Upper lobe of right lung (tissue), 1 donor: ENCODE measurements at regions not wholly inside any gene's neighbourhood (a gene's known extent, or its start where the extent isn't known, plus 50 kb on each side); places are given as distances from the start of the nearest gene placed in this dataset.

Experiments
- ATAC-seq: fragments of 200-7000 bp; cut with Tn5 transposase; one replicate; pipeline ENCODE4 v1.9.1; 2020; ENCODE audit warnings: mild to moderate bottlenecking, moderate library complexity
- DNase-seq: peaks from one replicate; pipeline ENCODE4 v3.0.0-alpha.2; 2020
- H3K27ac ChIP-seq: fragments of 200-600 bp; one replicate; pipeline ENCODE4 v1.8.0; 2022
- H3K27me3 ChIP-seq: fragments of 200-600 bp; one replicate; pipeline ENCODE4 v1.8.0; 2022; ENCODE audit warnings: mild to moderate bottlenecking
- H3K36me3 ChIP-seq: fragments of 200-600 bp; one replicate; pipeline ENCODE4 v1.8.0; 2022
- H3K4me1 ChIP-seq: fragments of 200-600 bp; one replicate; pipeline ENCODE4 v1.8.0; 2022
- H3K4me3 ChIP-seq: fragments of 200-600 bp; one replicate; pipeline ENCODE4 v1.8.0; 2022; ENCODE audit warnings: mild to moderate bottlenecking
- H3K9me3 ChIP-seq: fragments of 200-600 bp; one replicate; pipeline ENCODE4 v1.8.0; 2022
- CTCF ChIP-seq: fragments of 200-600 bp; IDR thresholded peaks from one replicate; pipeline ENCODE4 v1.8.0; 2022; ENCODE audit warnings: antibody characterized with exemption
- intact Hi-C: fragments of 100-400 bp; cut with DNase I; formaldehyde crosslinking; loops from one replicate; pipeline ENCODE4 v1.11.0; 2022
- donor health status: DM: no; HTN: yes; CAD: no; lungs with severe emphysema.

- DNase-seq, result no peak
- ATAC-seq, result no peak
- H3K27ac ChIP-seq, result no peak overlapping the region
Measured at GRCh38 chr2:239774933-239775622, 250.1 kb downstream of the NDUFA10 start.

DNA sequence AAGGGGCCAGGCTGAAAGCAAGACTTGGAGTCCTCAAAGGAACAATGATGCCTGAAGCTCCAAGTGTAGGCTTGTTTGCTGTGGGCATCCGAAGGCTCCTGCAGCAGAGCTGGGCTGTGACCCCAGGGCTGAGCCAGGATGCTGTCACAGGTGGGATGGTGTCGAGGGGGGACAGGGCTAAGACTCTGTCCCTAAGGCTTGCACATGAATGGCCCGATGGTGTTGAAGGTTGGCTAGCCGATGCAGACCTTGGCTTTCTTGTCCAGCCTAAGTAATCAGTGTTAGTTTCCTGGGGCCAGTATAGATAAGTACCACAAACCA lies 251.0 kb downstream of the NDUFA10 start:
- no peak for DNase-seq
- intact Hi-C loops, result no loop called here
- H3K4me3 ChIP-seq, result no peak overlapping the region

More at GRCh38 chr2:239774933-239775622, 250.1 kb downstream of the NDUFA10 start:
- H3K36me3 ChIP-seq, result no peaks in the 10 kb centered on the region
- no peak for TF ChIP-seq CTCF
- H3K4me3 ChIP-seq, result no peak overlapping the region
- H3K4me1 ChIP-seq, result no peaks in the 10 kb centered on the region
- peaks cover 5% of the 10 kb centered on the region for H3K9me3 ChIP-seq
- H3K27me3 ChIP-seq, result no peaks in the 10 kb centered on the region
- intact Hi-C loops, result no loop called here

DNA sequence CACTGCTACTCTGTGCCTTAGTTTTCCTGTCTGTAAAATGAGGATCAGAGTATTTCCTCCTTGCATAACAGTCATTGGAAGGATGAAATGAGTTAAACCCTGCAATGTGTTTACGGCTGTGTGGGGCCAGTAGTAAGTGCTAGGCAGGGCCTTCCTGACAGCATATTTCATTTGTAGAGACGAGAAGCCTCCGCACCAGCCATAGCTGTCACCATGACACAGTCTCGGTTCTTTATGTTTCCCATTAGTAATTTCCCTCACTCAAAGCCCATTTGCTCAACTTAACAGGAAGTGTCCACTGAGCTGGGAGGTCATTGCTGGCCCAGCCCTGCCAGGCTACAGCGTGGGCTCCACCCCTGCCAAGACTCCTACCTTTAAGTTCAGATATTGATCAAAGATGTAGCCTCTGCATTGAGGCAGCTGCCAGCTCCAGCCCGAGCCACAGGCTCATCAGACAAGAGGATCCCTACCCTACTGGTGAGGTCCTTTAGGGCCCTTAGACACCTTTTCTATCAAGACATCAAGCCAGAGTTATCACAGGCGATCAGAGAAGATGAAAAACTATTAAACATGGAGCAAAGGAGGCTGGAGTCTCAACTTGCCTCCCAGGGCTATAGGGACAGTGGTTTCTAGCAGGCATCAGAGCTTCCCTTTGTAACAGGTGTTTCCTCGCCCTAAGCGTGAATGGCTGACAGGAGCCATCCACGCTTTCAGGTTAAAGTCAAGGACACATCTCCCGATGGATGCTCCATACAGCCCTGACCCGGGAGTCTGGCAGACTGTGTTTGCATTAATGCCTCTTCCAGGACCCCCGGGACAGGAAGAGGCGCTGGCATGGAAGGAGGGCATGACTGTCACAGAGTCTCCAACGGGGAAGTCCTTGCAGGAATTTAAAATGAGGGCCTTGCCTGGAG lies 251.7 kb downstream of the NDUFA10 start:
- no peak overlapping the region for H3K27ac ChIP-seq
- DNase-seq, result peak; percentile 17
- H3K4me1 ChIP-seq, result no peaks in the 10 kb centered on the region
- ATAC-seq, result no peak
- H3K27me3 ChIP-seq, result no peaks in the 10 kb centered on the region
- H3K36me3 ChIP-seq, result no peaks in the 10 kb centered on the region
- H3K4me3 ChIP-seq, result no peak overlapping the region
- intact Hi-C loops, result no loop called here
- no peak for TF ChIP-seq CTCF
- H3K9me3 ChIP-seq, result peaks cover 5% of the 10 kb centered on the region

More for the DNA sequence above, 251.0 kb downstream of the NDUFA10 start:
- no peaks in the 10 kb centered on the region for H3K4me1 ChIP-seq
- no peak for TF ChIP-seq CTCF
- no peak overlapping the region for H3K27ac ChIP-seq
- ATAC-seq, result no peak
- no peaks in the 10 kb centered on the region for H3K36me3 ChIP-seq
- H3K27me3 ChIP-seq, result no peaks in the 10 kb centered on the region
- peaks cover 5% of the 10 kb centered on the region for H3K9me3 ChIP-seq

DNA sequence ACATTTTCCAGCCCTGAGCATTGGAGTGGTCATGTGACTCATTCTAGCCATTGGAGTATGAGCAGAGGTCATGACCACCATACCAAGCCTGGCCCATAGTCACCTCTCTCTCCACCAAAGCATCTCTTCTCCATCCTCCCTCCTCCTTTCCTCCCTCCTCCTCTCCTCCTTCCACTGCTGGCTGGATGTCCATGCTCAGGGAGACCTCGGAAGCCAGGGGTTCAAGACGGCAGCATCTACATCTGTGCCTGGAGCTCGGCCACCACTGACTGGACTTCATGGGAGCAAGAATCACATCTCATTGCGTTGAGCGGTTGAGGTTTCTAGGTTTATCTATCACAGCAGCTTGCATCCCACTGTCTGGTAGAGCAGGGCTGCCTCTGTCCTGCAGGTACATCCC lies 252.4 kb downstream of the NDUFA10 start:
- intact Hi-C loops, result no loop called here
- ATAC-seq (no peak), DNase-seq (peak; percentile 28)
- Histone ChIP-seq H3K4me1 (no peaks in the 10 kb centered on the region), H3K36me3 (no peaks in the 10 kb centered on the region), H3K27me3 (no peaks in the 10 kb centered on the region), H3K4me3 (no peak overlapping the region), H3K9me3 (peaks cover 5% of the 10 kb centered on the region), H3K27ac (no peak overlapping the region)
- no peak for TF ChIP-seq CTCF

GRCh38 chr2:239770246-239770639 lies 254.9 kb downstream of the NDUFA10 start:
- intact Hi-C loops, result no loop called here
- H3K36me3 ChIP-seq, result no peaks in the 10 kb centered on the region
- no peak for TF ChIP-seq CTCF
- ATAC-seq (no peak), DNase-seq (peak; percentile 10)
- H3K4me3 ChIP-seq, result no peak overlapping the region
- H3K9me3 ChIP-seq, result peaks cover 5% of the 10 kb centered on the region
- H3K27me3 ChIP-seq, result no peaks in the 10 kb centered on the region
- H3K4me1 ChIP-seq, result no peaks in the 10 kb centered on the region
- H3K27ac ChIP-seq, result no peak overlapping the region
